GM19438 (cell line): ENCODE measurements at regions not wholly inside any gene's neighbourhood (a gene's known extent, or its start where the extent isn't known, plus 50 kb on each side); places are given as distances from the start of the nearest gene placed in this dataset.
"Not testable (repeated sequence)": the region's sequence is repeated elsewhere in the genome, so short reads cannot be mapped to it uniquely, and the experiment has no call there.

ENCODE experiments used
- ATAC-seq: cut with Tn5 transposase; IDR thresholded peaks from one replicate; pipeline ENCODE4 v1.9.1; 2021; ENCODE audit warnings: low read depth; ENCODE audit not compliant: unreplicated experiment

DNA sequence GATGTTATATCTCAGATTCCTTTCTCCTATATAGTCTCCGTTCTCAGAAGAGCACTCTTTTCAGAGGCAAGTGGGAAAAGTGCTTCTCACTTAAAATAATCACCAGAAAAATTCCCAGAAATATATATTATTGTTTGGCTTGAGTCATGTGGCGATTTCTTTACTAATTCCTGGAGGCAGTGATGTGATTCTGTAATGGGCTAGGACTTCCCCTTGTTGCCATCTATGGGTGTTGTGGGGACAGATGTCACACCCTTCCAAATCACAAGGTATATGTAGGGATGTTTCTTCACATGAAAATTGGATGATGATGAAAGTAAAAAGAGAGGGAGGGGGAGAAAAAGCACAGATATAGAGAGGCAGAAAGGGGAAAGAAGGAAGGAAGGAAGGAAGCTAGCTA, 553.4 kb downstream of the PPP4R3C start:
- no peak for ATAC-seq

DNA sequence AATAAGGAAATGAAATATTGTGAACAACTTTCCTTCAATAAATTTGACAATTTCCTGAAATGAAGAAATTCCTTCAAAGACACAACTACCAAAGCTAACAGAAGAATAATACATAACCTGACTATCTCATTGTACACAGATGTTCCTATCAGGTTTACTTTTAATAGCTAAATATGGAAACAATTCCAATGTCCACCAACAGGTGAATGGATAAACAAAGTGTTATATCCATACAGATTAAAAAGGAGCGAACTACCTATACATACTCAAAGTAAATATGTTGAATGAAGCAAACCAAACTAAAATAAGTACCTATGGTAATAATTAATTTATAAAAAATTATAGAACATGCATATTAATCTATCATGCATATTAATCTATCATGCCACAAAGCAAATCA, 554.9 kb downstream of the PPP4R3C start:
- ATAC-seq = no peak

DNA sequence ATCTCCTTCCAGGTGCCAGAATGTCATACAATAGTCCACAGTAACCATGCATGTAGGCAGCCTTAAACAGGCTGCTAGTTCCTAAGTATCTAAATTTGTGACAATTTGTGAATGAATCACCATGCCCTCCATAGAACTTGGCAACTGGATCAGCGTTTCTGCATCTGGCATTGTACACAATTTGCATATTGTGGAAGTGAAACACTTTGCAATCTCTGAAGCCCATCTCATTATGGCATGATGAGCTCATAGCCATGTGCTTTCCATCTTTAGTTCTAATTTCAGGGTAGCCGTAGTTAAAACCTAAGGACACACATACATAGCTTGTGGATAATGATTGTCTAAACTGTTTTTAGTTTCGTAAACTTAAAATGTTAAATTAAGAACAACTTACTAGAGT, 573.6 kb downstream of the PPP4R3C start:
- no peak for ATAC-seq

DNA sequence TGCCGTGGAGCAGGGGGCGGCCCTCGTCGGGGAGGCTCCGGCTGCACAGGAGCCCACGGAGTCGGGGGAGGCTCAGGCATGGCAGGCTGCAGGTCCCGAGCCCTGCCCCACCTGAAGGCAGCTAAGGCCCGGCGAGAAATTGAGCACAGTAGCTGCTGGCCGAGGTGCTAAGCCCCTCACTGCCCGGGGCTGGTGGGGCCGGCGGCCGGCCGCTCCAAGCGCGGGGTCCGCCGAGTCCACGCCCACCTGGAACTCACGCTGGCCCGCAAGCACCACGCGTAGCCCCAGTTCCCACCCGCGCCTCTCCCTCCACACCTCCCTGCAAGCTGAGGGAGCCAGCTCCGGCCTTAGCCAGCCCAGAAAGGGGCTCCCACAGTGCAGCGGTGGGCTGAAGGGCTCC, 589.4 kb downstream of the PPP4R3C start:
- no peak for ATAC-seq

DNA sequence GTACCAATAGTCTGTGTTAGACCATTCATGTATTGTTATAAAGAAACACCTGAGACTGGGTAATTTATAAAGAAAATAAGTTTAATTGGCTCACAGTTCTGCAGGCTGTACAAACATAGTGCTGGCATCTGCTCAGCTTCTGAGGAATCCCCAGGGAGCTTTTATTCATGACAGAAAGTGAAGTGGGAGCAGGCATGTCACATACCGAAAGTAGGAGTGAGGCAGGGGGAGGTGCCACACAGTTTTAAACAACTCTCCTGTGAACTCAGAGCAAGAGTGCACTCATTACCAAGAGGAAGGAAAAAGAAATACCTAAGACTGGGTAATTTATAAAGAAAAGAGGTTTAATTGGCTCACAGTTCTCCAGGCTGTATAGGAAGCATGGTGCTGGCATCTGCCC, 591.2 kb downstream of the PPP4R3C start:
- no peak for ATAC-seq

DNA sequence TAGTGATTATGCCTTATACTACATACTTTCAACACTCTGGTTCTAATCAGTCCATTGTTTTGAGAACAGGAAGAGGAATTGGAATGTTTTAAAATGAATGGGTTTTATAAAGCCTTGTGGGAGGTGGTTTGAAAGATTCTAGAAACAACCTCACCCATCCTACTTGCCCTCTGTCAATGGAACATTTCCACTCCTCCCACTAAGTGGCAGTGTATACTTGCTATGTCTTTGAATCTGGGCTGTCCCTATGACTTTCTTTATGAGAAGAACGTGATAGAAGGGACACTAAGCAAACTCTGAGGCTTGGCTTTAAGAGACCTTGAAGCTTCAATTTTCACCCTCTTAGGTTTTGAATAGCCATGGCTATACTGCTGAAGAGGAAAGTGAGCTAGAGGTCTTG, 611.2 kb downstream of the PPP4R3C start:
- no peak for ATAC-seq

DNA sequence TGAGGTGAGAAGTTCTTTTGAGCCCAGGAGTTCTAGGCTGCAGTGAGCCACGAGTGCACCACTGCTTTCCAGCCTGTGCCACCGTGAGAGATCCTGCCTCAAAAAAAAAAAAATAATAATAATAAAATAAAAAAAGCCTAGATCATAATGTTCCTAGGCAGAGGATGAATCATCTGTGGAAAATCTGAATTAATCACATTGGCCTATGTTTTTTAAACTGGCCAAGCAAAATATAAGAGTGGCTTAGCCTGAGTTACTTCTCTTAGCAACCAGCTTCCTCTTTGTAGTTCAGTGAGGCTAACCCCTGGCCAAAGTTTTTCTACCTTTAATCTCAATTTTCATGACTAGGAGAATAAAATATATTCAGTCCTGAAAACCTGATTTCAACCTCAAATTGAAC, 614.6 kb downstream of the PPP4R3C start:
- no peak for ATAC-seq

DNA sequence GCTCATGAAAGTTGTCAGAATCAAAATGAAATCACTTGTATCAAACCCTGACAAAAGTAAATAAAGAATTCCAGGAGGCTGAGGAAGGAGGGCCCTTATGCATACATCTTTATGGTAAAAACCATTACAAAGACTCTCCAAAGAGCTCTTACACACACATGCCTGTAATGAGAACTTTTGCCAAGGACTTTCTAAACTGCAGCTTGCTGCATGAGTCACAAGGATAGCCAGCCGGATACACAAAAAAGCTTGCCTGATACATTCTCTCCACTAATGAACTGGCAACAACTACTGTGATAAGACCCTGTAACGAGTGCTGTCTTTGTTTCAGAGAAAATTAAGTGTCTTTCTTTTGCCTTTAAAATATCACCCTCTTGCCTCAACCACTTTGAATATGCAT, 618.1 kb downstream of the PPP4R3C start:
- no peak for ATAC-seq

DNA sequence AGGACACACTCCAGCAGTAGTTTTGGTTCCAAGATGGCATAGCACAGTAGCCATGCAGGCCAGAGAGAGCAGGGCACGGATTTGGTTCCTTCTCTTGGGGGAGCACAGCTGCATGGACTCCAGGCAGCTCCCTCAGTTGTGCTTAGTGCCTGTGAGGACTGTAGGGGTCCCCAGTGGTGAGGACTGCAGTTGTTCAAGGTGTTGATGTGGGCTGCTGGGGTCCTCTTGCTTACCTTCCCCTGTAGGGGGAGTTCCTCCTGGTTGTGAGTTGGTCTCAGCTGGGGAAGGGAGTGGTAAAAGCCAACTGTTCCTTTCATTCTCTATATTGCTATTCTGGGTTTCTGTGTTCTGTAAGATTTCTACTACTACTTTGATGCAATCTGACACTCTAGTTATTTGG, 606.5 kb downstream of the MAGEB5 start:
- ATAC-seq = no peak

DNA sequence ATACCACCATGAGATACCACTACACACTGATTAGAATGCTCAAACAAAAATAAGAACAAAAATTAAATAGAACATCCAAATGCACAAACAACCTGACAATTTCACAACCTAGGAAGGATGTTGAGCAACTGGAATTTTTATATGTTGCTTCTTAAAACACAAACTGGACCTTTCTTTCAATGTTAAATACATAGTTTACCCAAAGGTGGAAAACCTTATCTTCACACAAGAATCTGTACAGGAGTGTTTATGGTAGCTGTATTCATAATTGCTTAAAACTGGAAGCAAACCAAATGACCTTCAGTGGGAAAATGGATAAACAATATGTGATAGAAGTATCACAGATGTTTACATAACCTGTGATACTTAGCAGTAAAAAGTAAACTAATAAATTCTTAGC, 573.8 kb downstream of the MAGEB5 start:
- ATAC-seq = no peak

DNA sequence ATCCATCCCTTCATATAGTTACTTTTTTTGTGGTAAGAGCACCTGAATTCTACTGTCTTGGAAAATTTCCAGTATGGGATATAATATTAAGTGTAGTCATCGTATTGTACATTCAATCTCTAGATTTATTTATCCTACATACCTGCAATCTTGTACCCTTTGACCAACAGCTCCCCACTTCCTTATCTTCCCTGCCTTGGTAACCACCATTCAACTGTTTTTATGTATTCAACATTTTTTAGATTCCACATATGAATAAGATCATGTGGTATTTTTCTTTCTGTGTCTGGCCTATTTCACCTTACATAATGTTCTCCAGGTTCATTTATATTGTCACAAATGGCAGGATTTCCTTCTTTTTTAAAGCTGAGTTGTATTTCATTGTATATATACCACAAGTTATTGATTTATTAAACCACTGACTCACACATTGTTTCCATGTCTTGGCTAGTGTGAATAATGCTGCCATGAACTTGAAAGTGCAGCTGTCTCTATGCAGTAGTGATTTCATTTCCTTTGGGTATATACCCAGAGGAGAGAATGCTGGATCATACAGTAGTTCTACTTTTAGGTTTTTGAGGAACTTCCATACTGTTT, 572.5 kb downstream of the MAGEB5 start:
- ATAC-seq = no peak

DNA sequence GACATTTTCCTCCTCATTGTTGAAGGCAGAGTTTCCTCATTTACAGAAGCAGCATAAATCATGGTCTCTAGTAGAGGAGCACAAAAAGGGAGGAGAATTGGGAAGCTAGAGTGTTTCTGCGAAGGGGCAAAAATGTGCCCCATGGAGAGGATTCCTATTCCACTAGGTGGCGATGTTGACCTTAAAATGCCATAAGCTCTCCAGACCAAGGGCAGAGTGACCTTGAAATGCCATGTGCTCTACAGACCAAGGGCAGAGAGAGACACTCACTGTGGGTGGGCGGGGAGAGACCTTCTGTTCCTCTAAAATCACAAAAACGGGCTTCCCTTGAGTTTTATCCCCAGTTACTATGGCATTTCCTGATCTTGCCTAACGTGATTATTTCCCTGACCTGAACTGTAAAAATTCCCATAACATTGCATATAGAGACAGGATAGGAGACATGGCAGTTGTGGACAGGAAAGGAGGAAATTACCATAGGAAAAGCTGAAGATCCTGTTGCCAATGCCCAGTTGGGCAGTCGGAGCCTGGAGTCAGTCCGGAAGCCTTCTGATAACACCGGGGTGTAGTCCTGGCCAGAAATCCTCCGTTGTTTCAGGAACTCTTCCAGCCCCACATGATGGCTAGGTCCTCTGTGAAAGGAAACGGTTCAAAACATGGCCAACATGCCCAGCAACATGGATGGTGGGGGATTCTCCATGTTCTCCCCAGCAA, 567.7 kb downstream of the MAGEB5 start:
- peak; percentile 91 for ATAC-seq

DNA sequence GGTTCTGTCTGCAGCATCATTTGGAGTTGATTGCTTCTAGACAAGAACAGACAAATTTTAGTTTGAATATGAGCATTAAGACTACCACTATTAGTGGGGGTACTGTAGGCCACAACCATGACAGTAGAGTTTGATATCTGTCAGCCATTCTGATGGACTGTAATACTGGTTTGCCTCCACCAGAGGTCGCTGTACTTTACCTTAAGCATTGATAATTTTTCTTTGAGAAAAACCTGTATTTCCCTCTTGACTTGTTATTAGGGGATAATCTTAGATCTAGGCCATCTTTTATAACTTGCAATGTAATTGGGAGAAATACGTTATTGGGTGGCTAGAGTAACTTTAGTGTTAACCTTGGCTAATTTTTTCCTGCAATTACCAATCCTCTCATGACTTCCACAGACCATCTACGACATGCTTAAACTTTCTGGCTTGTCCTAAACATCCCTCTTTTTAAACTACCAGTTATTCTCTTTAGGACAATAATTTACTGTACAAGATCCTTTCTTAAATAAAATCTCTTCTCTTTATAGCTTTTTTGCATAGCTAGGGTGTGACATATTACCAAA, 562.4 kb downstream of the MAGEB5 start:
- no peak for ATAC-seq

DNA sequence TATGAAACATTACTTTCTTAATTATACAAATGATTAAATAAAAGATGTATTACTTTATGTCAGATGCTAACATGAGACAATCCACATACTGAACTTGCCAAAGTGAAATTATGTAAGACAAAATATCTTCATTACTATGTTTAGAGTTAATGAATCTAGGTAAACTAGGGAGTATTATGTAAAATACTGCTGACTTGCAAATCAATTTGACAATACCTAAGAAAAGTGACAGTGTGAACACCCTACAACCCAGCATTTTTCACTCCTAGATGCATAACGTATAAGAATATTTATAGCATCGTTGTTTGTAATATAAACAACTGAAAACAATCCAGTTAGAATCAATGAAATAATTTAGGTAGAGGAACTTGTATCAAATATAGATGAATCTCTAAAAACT, 546.3 kb downstream of the MAGEB5 start:
- no peak for ATAC-seq

DNA sequence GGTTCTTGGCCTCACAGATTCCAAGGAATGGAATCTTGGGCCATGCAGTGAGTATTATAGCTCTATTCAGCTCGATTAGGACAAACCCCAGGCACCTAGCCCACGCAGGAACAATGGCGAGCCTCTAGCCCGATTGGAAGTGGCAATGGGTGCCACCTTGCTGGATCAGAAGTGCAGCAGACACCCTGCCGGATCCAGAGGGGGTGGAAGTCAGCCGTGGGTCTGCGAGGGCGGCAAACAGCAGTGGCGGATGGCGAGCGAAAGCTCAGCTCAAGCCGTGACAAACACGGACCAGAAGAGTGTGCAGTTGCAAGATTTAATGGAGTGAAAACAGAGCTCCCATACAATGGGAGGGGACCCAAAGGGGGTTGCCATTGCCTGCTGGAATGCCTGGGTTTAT, 539.8 kb downstream of the MAGEB5 start:
- ATAC-seq = not testable (repeated sequence)

DNA sequence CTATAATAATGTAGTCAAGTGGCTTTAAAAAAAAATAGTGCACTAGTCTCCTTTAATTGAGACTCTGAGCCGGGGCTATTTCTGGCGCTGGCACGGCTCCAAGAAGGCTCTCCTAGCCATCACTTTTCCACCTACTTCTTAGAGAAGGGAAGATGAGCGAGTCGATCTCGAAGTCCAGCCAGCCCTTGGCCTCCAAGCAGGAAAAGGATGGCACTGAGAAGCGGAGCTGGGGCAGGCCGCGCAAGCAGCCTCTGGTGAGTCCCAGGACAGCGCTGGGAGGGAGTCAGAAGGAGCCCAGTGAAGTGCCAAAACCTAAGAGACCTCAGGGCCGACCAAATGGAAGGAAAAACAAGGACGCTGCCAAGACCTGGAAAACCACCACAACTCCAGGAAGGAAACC, 531.9 kb downstream of the MAGEB5 start:
- ATAC-seq = no peak

DNA sequence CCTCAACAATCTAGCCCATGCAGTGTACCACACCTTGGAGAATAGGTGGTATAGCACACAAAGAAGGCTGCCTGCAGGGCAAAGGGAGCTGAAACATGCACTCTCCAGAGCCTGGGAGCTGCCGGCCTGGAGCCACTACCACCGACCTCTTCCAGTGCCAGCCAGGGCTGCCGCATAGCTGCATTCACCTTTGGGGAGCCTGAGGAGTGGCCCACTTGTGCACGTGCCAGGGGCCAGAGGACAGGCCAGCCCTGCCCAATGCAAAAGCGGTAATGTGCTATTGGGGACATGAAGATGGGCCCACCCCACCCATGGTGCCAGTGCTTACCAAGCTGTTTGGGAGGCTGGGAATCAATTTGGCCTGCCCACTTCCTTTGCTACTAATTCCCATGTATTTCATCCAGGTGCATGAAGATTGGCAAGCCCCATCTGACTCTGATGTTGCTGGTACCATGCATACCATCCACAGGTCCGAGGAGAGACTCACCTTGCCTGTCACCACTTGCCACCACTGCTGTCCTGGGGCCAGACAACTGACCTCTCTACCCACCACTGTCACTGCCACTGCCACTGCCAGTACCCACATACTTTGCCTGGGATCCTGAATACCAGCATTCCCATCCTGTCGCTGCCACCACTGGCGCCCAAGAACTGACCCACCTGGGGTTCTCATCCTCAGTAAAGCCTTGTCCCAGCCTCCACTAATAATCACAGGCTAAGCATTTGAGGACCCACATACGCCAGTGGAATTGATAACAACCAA, 506.9 kb downstream of the MAGEB5 start:
- ATAC-seq = no peak

DNA sequence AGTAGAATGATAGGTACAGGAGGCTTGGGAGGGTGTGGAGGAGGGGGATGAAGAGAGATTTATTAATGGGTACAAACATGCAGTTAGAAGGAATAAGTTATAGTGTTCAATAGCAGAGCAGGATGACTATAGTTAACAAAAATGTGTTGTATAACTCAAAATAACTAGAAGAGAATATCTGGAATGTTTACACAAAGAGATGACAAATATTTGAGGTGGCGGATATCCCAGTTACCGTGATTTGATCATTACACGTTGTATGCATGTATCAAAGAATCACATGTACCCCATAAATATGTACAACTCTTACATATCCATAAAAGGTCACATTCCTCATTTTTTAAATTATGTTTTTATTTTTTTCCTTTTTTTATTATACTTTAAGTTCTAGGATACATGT, 456.6 kb downstream of the MAGEB5 start:
- ATAC-seq = no peak

DNA sequence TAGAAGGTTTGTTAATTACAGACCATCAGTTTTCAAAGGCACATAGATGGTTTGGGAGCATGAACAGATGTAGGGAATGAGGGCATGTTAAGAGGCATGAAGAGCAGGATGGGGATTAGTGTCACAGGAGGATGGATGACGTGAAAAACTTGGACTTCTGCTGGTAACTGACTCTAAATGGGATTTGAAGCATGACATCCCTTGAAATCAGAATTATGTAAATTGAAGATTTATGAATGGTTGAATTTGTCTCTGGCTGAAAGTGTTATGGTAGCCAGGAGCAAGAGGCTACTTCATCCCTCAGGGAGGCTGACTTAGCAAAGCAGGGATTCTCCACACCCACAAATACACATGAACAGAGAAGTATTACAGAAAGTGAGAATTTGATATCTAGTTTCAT, 454.6 kb downstream of the MAGEB5 start:
- ATAC-seq = no peak

DNA sequence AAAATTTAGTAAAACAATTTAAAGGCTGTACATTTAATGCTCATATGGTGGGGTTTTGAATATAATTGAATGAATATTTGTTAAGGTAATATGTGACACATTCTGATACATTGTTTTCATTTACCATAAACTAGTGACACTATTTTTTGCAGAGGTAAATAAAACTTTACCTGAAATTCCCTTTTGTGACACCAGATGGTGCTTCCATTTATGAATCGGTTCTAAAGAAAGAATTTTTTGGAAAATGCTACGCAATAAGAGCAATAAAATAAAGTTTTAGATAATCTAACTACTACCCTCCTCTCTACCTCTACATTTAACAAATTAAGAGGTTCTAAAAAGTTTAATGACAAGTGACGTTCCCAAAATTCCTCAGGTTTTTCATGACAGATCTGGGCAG, 448.9 kb downstream of the MAGEB5 start:
- ATAC-seq = no peak

DNA sequence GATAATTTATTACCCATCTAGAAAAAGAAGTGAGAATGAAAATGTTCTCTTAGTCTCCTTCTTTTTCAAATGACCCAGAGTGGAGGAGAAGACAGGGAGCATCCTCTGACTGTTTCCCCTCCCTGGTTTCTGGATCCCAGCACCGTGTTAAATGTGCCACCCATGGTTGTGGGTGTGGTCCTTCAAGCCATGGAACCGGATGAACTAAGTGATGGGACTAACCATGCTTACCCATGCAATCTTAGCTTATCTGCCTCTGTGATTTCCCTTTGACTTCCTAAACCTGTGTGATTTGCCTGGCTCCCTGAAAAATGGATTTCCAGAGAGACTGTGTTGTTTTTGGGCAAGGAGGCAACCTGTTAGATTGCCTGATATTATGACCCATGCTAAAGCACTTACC, 437.1 kb downstream of the MAGEB5 start:
- ATAC-seq = no peak

DNA sequence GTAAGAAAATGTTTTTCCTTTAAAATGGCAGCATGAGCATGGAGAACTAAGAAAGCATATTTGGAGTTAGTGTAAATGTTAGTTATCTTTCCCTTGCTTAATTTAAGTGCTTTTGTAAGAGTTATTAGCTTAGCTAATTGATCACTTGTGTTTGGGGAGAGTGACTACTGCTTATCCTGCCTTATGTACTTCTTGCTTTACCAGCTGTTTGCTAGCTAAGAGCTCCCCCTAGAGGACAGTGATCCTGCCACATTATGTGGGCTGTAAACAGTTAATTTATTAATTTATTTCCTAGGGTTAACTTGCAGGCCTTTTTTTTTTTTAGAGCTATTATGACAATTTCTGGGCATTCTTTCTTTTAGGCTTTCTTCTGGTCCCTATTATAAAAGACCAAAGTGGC, 435.8 kb downstream of the MAGEB5 start:
- ATAC-seq = no peak
